Activated CD4-positive, alpha-beta T cell treated with anti-CD3 and anti-CD28 coated beads, Interleukin-2, amount 50 U/mL, for 24 hours (primary cell): ENCODE measurements at regions not wholly inside any gene's neighbourhood (a gene's known extent, or its start where the extent isn't known, plus 50 kb on each side); places are given as distances from the start of the nearest gene placed in this dataset.
A peak's percentile ranks its signal among the peaks of the same experiment; 100 is the strongest.

Experiments
- DNase-seq, 2 donors: peaks; one replicate each; pipeline ENCODE4 v3.0.0-alpha.2; 2020; ENCODE audit warnings: low read depth in 1 of 2, low spot score in 1 of 2

DNA sequence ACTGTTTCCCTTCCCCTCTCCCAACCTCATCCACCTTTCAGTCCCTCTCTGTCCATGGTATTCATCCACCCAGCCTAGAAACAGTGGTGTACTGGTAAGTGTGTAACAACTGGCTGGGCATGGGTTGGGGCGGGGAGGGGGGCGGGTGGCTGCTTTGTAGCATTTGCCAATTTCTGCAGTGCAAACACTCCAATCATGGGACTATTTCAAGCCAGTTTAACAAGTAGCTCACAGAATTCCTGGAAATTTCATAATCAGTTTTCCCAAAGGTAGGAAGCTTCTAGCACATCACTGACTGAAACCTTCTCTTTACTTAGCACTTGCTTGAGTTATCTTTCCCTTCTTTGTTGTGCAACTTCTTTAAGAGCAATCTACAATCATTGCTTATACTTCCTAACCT is 100.8 kb upstream of the WASF3 start:
- DNase-seq = no peak

DNA sequence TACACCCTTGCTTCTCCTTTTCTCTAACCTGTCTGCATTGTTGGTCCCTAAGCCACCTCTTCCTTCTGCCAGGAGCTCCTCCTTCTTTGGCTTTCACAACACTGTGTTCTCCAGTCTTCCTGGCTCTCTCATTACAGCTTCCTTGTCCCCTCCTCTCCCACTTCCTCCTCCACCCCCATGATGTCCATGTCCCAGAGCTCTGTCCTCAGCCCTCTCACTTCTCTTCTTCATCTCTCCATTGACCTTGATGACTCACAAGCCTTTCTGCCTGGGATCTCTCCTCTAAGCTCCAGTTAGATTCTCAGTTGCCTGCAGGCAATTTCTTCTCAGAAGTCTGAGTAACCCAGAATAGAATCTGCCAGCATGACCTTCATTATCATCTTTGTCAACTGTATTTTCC is 100.3 kb upstream of the WASF3 start:
- no peak for DNase-seq

DNA sequence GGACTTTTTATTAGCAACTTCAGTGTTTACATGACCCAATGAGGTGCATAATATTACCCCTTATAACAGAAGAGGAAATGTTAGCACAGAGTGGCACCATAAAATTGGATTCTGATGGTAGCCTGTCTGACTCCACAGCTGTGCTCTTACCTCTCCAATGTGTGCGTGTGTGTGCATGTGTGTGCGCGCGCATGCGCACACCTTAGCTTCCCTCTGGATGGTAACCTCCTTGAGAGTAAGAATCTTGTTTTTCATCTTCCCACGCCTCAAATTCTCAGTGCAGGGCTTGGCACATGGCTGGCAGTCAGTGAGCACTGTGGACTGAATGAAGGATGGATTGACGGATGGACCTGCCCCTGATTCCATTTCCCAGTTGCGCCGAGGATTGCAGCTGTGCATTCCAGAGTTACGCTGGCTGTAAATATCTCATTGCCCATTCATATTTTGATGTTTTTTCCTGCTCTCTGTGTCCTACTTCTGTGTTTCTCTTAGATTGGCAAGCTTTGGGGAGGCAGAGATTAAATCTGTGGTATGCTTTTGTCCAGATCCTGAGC is 99.2 kb upstream of the WASF3 start:
- DNase-seq = no peak

DNA sequence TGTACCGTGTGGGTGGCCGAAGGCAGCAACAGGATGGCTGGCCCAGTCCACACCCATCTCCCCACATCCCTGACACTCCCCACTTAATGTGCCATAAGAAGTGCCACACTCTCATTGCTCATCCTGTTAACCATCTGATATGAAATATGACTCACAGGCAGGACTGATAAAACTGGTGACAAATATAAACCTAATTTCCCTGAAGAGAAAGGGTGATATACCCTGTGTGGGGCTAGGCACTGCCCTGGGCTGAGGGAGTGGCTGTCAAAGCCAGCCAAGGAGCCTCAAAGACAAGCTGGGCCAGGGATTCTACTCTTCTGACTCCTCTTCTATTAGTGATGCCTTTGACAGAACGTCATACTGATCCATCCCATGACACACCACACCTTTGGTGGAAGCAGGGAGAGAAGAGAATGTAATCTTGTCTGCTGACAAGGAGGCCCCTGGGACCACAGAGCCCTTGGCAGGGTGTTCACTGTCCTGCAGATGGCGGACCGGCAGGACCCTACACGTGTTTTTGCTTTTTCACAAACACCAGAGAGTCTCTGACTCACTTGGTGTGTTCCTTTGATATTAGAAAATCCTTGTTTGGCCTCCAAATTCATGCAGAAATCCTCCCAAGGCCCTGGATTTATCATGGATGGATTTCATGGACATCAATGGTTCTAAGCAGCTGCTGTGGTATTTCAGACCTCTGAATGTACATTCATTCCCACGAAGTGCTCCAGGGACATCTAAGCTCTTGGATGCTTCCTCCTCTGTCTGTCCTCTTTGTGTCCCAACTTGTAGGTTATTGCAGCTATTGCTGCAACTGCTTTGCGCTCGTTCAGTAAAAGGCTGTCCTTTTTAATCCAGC is 98.0 kb upstream of the WASF3 start:
- no peak for DNase-seq

DNA sequence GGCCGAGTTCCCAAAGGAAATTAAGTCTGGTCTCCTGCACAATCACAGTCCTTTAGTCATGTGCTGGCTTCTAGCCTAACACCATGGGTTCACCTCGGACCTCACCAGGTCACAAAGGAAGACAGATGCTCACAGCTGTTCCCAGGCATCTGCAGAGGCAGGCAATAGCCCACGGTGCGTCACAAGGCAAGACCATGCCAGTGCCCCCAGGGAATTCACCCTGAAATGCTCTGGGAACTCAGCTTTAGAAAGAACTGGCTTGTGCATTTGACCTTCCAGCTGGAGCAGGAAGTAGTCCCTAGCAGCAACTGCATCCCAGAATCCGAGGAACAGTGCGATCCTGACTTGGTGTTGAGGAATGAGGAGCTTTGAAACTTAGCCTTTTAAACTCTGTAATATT is 96.8 kb upstream of the WASF3 start:
- no peak for DNase-seq

DNA sequence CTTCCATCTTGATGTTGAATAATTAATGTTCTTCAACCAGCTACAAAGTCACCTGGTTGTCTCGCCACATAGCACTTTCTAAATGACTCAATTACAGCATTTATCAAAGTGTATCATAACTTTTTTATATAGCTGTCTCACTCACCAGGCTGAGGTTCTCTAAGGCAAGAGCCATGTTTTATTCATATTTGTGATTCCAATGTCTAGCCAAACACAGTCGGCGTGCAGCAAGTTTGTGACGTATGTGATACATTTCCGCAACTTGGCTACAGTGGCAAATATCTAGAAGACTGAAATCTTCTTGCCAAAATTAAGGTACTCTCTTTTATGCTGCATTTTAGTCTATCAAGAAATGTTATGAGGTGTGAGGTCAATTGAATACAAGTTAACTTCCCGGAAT is 94.2 kb upstream of the WASF3 start:
- no peak for DNase-seq

DNA sequence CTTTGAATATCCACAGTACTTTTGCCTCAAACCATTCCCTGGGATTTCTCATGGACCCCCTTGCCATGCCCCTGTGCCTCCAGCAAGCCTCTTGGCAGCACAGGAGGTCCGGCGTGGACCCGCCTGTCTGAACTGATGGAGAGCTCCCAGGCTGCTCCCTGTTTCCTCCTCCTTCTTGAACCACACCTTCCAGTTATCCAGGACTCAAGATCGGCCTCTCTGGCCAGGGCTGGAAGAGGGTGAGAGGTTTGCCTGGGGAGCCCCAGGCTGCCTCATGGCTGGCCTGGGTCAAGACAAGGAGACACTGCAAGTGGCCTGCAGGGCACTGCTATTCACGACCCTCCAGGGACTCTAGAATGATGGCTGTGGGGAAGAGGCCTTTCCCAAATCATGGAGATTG is 93.6 kb upstream of the WASF3 start:
- DNase-seq = no peak

DNA sequence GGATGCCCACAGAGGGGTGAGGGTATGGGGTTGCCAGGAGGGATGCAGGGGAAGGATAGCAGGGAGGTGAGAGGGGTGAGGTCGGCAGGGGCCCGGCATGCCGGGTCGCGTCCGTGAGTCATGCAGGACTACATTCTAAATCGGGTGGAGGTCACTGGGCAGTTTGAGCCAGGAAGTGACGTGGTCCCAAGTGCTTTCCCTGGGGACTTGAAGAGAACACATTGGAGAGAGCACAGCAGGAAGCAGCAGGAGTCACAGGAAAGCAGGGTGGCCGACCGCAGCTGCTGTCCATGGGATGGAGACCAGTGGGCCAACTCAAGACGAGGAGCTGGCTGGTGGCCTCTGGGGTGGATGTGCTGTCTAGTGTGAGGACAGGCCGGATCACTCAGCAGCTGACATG is 92.0 kb upstream of the WASF3 start:
- DNase-seq = no peak

DNA sequence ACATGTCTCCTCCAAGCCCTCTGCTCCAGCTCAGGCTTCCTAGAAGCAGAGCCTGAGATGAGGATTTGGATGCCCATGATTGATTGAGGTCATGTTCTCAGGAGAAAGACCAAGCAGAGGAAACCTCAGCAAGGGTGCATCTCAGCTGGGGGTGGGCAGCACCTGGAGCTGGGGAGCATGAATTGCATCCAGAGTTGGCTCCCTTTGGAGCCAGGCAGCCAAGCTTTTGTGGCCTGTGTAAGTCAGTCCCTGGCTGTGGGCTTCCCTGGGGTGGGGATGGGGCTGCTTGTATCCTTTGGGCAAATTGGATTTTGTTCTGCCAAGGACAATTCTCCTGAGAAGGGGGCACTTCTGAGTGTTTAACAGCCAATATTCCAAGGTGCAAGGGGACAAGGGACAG is 91.5 kb upstream of the WASF3 start:
- DNase-seq = no peak

DNA sequence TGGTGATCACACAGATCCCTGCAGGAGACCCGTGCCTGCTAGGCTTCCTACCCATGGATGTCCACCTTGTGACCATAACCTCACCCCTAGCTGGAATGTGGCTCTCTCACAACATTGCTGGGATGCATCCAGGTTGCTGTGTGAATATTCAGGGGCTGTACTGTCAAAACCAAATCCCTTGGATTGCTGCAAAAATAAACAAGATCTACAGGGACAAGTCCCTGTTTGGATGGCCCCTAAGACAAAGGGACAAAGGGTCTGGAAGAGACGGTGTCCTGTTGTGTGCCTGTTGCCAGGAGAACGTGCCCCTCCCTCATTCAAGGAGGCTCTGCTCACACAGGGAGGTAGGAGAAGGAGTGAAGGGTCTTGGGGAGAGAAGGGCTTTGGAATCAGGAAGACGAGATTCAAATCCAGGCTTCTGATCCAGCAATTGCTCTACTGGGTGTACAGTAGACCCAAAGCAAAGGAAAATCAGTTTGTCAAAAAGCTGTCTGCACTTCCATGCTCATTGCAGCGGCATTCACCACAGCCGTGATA is 89.2 kb upstream of the WASF3 start:
- no peak for DNase-seq

DNA sequence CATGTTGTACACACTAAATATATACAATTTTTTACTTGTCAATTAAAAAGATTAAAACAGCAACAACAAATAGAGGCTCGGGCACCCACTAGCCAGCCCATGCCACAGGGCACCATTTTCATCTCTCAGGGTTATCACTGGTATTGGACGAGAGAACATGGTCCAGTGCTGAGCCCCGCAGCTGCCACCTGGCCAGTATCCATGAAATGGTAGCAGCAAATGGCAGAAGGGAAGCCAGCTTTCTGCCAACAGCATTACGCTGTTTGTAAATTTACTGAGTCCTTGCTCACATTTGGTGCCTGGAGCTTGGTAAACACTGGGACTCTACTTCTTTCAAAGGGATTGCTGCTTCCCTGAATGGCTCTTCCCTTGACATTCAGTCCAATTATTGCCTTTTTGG is 87.9 kb upstream of the WASF3 start:
- no peak for DNase-seq

DNA sequence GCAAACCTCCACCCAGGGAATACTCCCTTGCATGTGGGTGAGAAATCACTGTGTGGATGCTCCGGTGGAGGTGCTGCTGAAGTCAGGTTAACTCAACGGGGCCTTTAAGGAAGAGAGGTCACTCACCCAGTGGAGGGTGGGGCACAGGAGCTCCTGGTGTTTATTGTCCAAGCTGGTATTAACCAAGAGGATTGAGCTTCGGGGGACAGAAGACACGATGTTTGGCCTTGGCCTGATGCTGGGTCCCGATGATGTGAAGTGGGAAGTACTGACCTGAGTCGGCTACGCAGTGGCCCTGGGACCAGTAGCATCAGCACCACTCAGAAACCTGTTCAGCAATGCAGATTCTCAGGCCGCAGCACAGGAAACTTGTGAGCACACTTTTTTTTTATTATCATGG is 85.7 kb upstream of the WASF3 start:
- DNase-seq = no peak

DNA sequence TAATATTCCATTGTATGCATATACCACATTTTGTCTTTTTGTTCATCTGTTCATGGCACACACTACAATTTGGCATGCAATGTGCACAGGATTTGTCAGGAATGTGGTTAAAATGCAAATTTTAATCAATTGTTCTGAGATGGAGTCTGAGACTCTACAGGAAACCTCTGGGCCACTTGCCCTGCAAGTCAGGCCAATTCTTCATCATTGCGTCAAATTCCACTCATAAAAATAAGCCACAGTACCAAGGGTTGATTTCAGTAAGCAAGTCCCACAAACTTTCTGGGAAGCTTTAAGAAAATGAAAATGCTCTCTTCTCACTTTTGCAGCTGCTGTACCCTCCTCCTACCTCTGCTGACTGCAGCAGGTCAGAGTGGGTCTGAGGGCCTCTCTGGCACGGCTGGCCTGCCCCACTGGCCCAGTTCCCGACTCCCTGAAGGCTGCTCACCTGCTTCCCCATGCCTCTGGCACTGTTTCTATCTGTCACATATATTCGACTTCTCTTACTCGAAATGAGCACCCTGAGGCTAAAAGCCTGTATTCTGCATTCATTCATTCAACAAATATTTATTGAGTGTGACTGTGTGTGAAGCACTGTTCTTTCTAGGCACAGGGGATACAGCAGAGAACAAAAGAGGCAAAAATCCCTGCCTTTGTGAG is 83.8 kb upstream of the WASF3 start:
- no peak for DNase-seq

DNA sequence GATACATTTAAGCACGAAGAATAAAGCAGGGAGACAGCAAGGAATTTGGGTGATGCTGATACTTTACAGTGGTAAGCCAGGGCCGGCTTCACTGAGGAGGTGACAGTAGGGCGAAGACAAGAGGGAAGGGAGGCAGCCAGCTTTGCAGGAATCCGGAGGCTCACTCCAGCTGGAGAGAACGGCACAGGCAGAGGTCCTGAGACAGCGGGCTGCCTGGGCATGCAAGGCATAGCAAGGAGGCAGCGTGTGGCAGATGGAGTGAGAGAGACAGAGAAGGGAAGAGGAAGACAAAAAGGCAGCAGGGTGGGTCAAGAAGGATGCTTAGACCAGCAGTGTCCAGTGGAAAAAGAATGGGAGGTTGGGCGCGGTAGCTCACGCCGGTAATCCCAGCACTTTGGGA is 83.2 kb upstream of the WASF3 start:
- DNase-seq = no peak

DNA sequence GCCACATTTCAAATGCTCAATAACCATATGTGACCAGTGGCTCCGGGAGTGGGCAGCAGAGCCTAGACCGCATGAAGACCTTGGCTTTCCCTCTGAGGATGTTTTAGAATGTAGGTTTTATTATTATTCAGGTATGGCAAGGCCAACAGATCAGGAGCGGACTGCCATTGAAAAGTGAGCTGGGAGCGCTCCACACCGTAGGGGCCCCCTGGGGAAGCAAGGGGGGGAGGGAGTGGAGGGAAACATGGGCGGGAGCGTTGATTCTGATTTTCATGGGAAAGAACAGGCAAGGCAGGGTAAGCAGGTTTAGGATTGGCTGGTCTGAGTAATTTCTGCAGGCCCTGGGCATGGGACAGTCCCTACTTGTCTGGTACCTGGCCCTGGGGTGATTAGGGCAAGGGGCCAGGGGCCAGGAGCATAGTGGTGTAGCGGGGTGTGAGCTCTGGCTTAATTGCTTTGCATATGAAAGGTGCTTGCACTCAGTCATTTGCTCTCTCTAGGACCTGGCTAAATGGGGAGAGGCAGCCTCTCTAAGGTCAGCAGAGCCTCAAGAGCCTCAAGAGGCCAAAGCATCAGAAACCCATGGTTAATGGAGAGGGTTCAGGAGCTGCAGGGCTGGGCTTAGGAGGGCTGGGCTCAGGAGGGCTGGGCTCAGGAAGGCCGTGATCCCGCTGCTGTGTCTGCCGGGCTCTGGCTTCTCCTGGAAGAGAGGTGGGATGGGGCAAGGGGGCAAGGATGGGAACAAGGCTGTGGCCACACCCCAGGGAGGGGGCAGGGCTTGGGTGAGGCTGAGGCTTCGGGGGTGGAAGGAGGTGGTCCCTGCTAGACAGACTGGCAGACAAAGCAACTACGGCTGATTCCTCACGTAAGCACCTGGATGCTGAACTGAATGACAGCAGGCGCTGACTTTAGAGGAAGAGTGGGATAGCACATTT is 82.0 kb upstream of the WASF3 start:
- no peak for DNase-seq

DNA sequence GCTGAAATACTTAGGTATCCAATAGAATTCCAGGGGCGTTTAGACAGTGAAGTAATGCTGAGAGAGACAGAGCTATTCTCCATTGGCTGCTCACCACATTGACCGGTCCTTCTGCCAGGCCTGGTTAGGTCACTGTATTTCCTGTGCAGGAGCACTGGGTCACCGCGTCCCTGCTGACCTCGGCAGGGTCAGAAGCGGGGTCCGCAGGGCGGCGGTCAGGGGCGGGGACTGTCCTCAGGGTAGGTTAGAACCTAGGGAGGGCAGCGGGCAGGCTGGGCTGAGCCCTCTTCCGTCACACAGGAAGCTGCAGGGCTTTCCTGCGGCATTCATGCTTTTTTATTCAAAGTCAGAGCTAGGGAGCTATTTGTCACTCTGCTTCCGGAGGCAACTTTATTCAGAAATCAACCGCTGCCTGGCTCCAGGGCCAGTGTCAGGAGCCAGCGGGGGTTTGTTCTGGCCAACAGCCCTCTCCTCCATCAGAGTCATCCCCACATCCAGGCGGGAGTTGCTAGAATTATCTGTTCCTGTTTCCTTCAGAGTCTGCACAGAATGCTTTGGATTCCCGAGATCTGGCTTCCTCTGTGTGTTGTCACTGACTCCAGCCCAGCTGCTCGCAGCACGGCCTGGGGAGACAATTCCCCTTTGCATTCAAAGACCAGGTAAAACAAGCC is 81.2 kb upstream of the WASF3 start:
- no peak for DNase-seq

DNA sequence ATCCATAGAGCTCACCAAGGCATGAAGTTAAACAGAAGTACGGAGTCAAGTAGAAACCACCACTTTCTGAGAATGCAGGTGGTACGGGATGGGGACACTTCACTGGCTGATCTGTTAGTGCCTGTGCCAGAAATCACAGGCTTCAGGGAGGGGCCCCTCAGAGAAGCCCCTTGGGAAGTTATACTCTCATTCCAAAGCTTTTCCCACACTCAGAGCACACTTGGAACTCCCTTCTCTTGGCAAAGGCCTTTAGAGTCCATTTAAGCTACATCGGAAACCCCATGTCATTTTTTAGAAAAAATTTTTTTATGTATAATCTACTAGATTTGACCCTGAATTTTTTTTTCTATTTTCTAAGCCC is 80.7 kb upstream of the WASF3 start:
- no peak for DNase-seq

DNA sequence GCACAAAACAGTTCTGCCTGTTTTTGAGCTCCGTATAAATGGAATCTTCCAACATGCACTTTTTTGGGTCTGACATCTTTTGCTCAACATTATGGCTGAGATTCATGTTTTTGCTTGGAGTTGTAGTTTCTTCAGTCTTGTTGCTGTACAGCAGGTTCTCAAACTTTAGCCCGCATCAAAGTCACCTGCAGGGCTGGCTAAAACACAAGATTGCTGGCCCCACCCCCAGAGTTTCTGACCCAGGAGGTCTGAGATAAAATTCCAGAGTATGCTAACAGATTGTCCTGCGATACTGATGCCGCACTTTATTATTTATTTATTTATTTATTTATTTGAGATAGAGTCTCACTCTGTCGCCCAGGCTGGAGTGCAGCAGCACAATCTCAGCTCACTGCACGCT is 79.8 kb upstream of the WASF3 start:
- DNase-seq = no peak

DNA sequence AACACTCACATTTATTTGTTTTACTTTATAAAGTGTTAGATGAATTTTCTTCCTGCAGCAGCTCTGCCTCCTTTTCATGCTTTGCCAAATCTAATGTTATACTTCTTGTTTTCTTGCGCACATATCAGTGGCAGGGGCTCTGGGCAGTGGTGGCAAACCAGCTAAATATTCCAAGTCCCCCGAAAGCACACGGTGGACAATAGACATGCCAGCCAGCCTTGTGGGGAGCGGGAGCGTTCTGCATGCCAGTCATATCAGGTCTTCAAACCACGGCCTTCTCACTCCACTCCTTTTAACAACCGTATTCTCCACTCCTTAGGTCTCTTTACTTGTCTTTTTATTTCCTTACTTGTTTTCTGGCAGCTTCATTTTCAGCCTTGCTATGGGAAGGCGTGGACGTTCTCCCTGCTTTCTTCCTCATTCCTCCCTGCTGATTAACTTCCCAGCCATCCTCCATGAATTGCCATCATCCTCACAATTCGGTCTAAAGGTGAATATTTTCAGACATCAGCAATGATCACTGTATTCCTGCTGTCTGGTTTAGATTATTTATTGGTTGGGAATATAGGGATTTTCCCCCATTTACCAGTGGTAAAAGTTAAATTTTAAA is 77.1 kb upstream of the WASF3 start:
- DNase-seq = no peak

DNA sequence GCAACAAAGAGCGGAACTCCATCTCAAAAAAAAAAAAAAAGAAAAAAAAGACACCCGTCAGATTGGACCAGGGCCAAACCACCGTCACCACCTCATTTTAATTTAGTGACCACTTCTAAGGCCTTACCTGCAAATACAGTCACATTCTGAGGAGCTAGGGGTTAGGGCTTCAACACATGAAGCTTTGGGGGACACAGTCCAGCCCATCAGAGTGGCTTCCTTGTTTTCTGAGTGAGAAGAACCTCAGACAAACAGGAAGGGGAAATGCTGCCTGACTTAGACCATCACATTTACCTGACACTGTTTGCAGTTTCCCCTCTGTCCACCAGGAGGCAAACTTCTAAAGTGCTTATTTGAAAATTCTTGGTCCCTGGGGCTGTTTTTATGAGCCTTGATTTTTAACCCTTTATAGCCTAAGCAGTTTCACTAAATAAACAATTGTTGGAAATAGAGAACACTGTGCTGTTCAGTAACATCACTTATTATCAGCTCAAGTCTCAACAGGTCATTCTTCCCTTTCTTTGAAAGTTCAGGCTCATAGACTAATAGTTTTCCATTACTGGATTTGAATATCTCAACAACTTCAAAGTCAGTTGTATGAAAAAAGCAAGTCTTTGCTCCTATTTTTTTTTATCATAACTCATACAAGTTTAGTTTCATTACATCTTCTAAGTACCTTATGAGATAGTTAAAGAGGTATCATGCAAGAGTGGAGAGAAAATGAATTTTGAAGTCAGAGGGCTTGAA is 74.9 kb upstream of the WASF3 start:
- DNase-seq = peak; percentile 39 to 57
